GM12878 (cell line): ENCODE measurements at regions not wholly inside any gene's neighbourhood (a gene's known extent, or its start where the extent isn't known, plus 50 kb on each side); places are given as distances from the start of the nearest gene placed in this dataset.

Source experiments
- ATAC-seq: fragments of 200-7000 bp; cut with Tn5 transposase; 3 replicates; pipeline ENCODE4 v1.9.1; 2020; ENCODE audit warnings: mild to moderate bottlenecking, moderate library complexity
- BruUV-seq: library from RNA; stranded (reverse); fragments of 400-500 nt; replicated peaks from 2 replicates; lab custom pipeline; 2021; lab: Mats Ljungman, UMichigan
- CTCF ChIA-PET: fragments of 300-600 bp; sonication (Branson Sonifier 250); formaldehyde crosslinking; extraction: SDS; loops from one replicate; lab custom pipeline; 2021; ENCODE audit warnings: inconsistent platforms; lab: Yijun Ruan, JAX
- POLR2A ChIA-PET: fragments of 350-600 bp; formaldehyde crosslinking; extraction: SDS; loops from one replicate; lab custom pipeline; 2021; ENCODE audit warnings: inconsistent platforms; lab: Charles Lee
- RAD21 ChIA-PET: fragments of 300-600 bp; sonication (Branson Sonifier 250); formaldehyde crosslinking; loops from one replicate; lab custom pipeline; 2023; ENCODE audit warnings: antibody characterized with exemption; ENCODE audit not compliant: unreplicated experiment; lab: Charles Lee
- SMC1A ChIA-PET: fragments of 300-600 bp; sonication (Branson Sonifier 250); formaldehyde crosslinking; loops from one replicate; lab custom pipeline; 2023; ENCODE audit not compliant: unreplicated experiment, uncharacterized antibody; lab: Charles Lee
- DNase-seq: peaks from one replicate; pipeline ENCODE4 v3.0.0-alpha.2; 2011; ENCODE audit warnings: low read depth, low spot score
- FAIRE-seq: peaks from 3 replicates; lab custom pipeline; 2011; peaks lifted over from hg19 to GRCh38; lab: Jason Lieb, UNC
- H2AFZ ChIP-seq: 2 replicates; pipeline ENCODE4 v1.6.0; 2011; ENCODE audit warnings: low read depth, low read length, control low read depth; ENCODE audit not compliant: control insufficient read depth
- H3K27ac ChIP-seq: 2 replicates; pipeline ENCODE4 v1.5.1; 2011; ENCODE audit warnings: control low read depth; ENCODE audit not compliant: control insufficient read depth, insufficient read depth
- H3K27me3 ChIP-seq, 2 experiments: replicated peaks in 1 of 2; 2 replicates each; pipeline versions ENCODE4 v1.6.0 to v1.6.1; 2011; ENCODE audit warnings: low read length in 1 of 2; ENCODE audit not compliant: control insufficient read depth in 2 of 2, insufficient read depth in 2 of 2
- H3K36me3 ChIP-seq, 2 experiments: 2 replicates each; pipeline ENCODE4 v1.5.1; 2011; ENCODE audit warnings: low read length in 1 of 2; ENCODE audit not compliant: control insufficient read depth in 2 of 2, insufficient read depth in 2 of 2
- H3K4me1 ChIP-seq: 2 replicates; pipeline ENCODE4 v1.6.1; 2011; ENCODE audit warnings: mild to moderate bottlenecking, low read length, moderate library complexity, mixed read lengths; ENCODE audit not compliant: control insufficient read depth, insufficient read depth
- H3K4me2 ChIP-seq: 2 replicates; pipeline ENCODE4 v1.6.0; 2011; ENCODE audit warnings: control low read depth; ENCODE audit not compliant: control insufficient read depth, insufficient read depth
- H3K4me3 ChIP-seq: fragments of 200-600 bp; sonication (generic); 2 replicates; pipeline ENCODE4 v1.5.1; 2016
- H3K79me2 ChIP-seq: 2 replicates; pipeline ENCODE4 v1.6.0; 2011; ENCODE audit warnings: low read length; ENCODE audit not compliant: control insufficient read depth, insufficient read depth
- H3K9ac ChIP-seq: 2 replicates; pipeline ENCODE4 v1.8.0; 2011; ENCODE audit warnings: low read length, control low read depth, mixed read lengths; ENCODE audit not compliant: control insufficient read depth, insufficient read depth
- H3K9me3 ChIP-seq: replicated peaks from 3 replicates; pipeline ENCODE4 v1.5.1; 2011; ENCODE audit warnings: mild to moderate bottlenecking, low read length; ENCODE audit not compliant: control insufficient read depth, insufficient read depth
- H4K20me1 ChIP-seq: 2 replicates; pipeline ENCODE4 v1.6.0; 2011; ENCODE audit not compliant: control insufficient read depth, insufficient read depth
- ASH2L ChIP-seq: fragments of 300-600, 200-600 bp; sonication (generic); IDR thresholded peaks from 2 replicates; pipeline ENCODE4 v1.6.1; 2017; ENCODE audit warnings: low read depth, mild to moderate bottlenecking, borderline replicate concordance
- BMI1 ChIP-seq: fragments of 450-650 bp; IDR thresholded peaks from 2 replicates; pipeline ENCODE4 v1.6.1; 2016; ENCODE audit warnings: mild to moderate bottlenecking, moderate library complexity, borderline replicate concordance
- CREM ChIP-seq: IDR thresholded peaks from 2 replicates; pipeline ENCODE4 v1.6.1; 2014; ENCODE audit warnings: antibody characterized with exemption, low read depth
- EP300 ChIP-seq, 2 experiments: fragments of 150-350 bp in 1 of 2; IDR thresholded peaks; 2 replicates each; pipeline ENCODE4 v1.6.1; 2011 to 2012; ENCODE audit warnings: low read depth in 2 of 2, low read length in 2 of 2, borderline replicate concordance in 1 of 2, improper control_type of control experiment in 1 of 2, inconsistent platforms in 1 of 2; ENCODE audit not compliant: control insufficient read depth in 1 of 2
- FOXK2 ChIP-seq: fragments of 450-650 bp; IDR thresholded peaks from 2 replicates; pipeline ENCODE4 v1.6.1; 2017; ENCODE audit warnings: mild to moderate bottlenecking, moderate library complexity
- JUND ChIP-seq: IDR thresholded peaks from 2 replicates; pipeline ENCODE4 v1.6.1; 2012; ENCODE audit warnings: low read depth, mild to moderate bottlenecking, low read length, improper control_type of control experiment, moderate library complexity
- MEF2B ChIP-seq: fragments of 450-650 bp; IDR thresholded peaks from 2 replicates; pipeline ENCODE4 v1.6.1; 2018; ENCODE audit warnings: mild to moderate bottlenecking, moderate library complexity; ENCODE audit not compliant: partially characterized antibody, poor library complexity, severe bottlenecking
- MTA2 ChIP-seq: fragments of 450-650 bp; IDR thresholded peaks from 2 replicates; pipeline ENCODE4 v1.6.1; 2016; ENCODE audit warnings: low read depth, mild to moderate bottlenecking, moderate library complexity
- NFIC ChIP-seq: IDR thresholded peaks from 2 replicates; pipeline ENCODE4 v1.6.1; 2012; ENCODE audit warnings: low read depth, mild to moderate bottlenecking, inconsistent platforms, low read length, moderate library complexity
- PAX8 ChIP-seq: fragments of 450-650 bp; IDR thresholded peaks from 2 replicates; pipeline ENCODE4 v1.6.1; 2017; ENCODE audit warnings: mild to moderate bottlenecking, moderate library complexity
- SP1 ChIP-seq: IDR thresholded peaks from one replicate; pipeline ENCODE4 v1.6.1; 2011; ENCODE audit warnings: low read depth, low read length
- SRF ChIP-seq, 2 experiments: IDR thresholded peaks; 2 replicates each; pipeline ENCODE4 v1.6.1; 2011; ENCODE audit warnings: low read depth in 2 of 2, low read length in 2 of 2, mild to moderate bottlenecking in 1 of 2, moderate library complexity in 1 of 2
- YY1 ChIP-seq: IDR thresholded peaks from 2 replicates; pipeline ENCODE4 v1.6.1; 2011; ENCODE audit warnings: low read depth, mild to moderate bottlenecking, low read length
- ZBED1 ChIP-seq: IDR thresholded peaks from 2 replicates; pipeline ENCODE4 v1.6.1; 2016; ENCODE audit warnings: borderline replicate concordance
- ZNF207 ChIP-seq: fragments of 450-650 bp; IDR thresholded peaks from 2 replicates; pipeline ENCODE4 v1.6.1; 2014; ENCODE audit warnings: antibody characterized with exemption, mild to moderate bottlenecking, borderline replicate concordance
- WGBS: methylation state at CpG from one replicate; pipeline ENCODE4 v1.1.6; 2016; ENCODE audit warnings: low lambda C conversion rate; ENCODE audit not compliant: insufficient replicate concordance, insufficient coverage; ENCODE audit errors: missing lambda C conversion rate; 5-methylcytosine and 5-hydroxymethylcytosine counted together
- in situ Hi-C: fragments of 300-500 bp; cut with MboI; formaldehyde crosslinking; loops from 9 replicates; pipeline ENCODE4 v1.14.3; 2018; ENCODE audit warnings: mixed read lengths
- intact Hi-C: fragments of 100-400 bp; cut with micrococcal nuclease; formaldehyde crosslinking; loops from one replicate; pipeline ENCODE4 v1.14.2; 2022; ENCODE audit not compliant: unreplicated experiment
- TF ChIP-seq, protein P1 (sequence below): fragments of 150-350 bp; IDR thresholded peaks from 2 replicates; pipeline ENCODE4 v1.6.1; 2016; ENCODE audit warnings: low read depth, low read length
- TF ChIP-seq, protein P2 (sequence below): IDR thresholded peaks from 2 replicates; pipeline ENCODE4 v1.6.1; 2012; ENCODE audit warnings: low read depth, low read length, improper control_type of control experiment

DNA sequence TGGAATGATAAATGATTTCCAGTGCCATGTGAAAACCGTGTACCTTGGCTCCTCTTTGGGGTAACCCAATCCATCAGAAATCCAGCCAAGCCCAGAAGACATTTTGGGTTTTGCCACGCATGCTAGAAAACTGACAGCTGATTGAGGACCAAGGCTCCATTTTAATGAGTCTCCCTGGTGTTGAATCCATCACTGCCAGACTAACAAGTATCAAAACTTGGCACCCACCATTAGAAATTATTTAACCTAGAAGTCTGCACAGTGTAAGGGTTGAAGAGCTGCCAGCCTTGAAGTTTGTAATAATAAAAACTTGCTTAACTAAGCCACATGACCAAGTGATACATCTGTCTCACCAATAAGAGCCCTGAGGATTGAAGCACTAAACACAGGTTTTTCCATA, 369.9 kb downstream of the DNAH5 start:
- TF ChIP-seq MTA2 (no peak), ZNF207 (no peak), SP1 (no peak), NFIC (no peak), MEF2B (no peak), CREM (no peak), ZBED1 (no peak), EP300 (IDR thresholded peaks at IDR 0.05; ENCODE audit: borderline replicate concordance in 1 of 2, control insufficient read depth in 1 of 2, low read depth in 2 of 2, low read length in 2 of 2) (no peak), ASH2L (no peak), FOXK2 (no peak)
- Histone ChIP-seq H3K4me2 (no peak overlapping the region), H3K27me3 (no peaks in the 10 kb centered on the region), H4K20me1 (no peaks in the 10 kb centered on the region), H3K9ac (no peak overlapping the region), H3K79me2 (no peaks in the 10 kb centered on the region), H3K9me3 (no peaks in the 10 kb centered on the region), H3K27ac (no peak overlapping the region), H2AFZ (no peak overlapping the region), H3K4me1 (no peaks in the 10 kb centered on the region), H3K4me3 (no peak overlapping the region), H3K36me3 (no peaks in the 10 kb centered on the region)
- intact Hi-C loops = no loop called here
- CTCF ChIA-PET = no interaction called here
- 0% methylated on average over 2 of the region's 2 CpGs for WGBS
- SMC1A ChIA-PET = no interaction called here
- no peak for ATAC-seq
- no TSS peak for BruUV-seq
- RAD21 ChIA-PET = no interaction called here
- DNase-seq = no peak
- no peak for FAIRE-seq
- POLR2A ChIA-PET = no interaction called here
- in situ Hi-C loops = no loop called here

DNA sequence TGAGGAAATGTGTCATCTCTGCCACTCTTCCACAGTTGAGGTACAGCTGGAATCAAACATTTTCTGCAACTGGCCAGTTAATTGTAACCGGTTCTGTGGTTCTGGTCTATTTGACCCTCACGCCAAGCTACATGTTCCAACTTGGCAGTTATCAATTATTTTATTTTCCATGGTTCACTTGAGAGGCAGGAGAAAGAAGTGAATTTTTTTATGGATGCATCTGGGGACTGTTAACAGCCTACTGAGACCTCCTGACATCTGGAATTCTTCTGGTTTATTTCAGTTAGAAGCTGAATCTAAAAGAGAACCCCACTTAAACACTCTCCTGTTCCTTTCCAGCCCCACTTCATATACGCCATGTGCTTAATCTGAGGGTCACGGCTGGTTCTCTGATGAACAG, 372.3 kb downstream of the DNAH5 start:
- 4% methylated on average over 4 of the region's 4 CpGs for WGBS
- RAD21 ChIA-PET = no interaction called here
- ATAC-seq (no peak), FAIRE-seq (no peak), DNase-seq (no peak)
- Histone ChIP-seq H3K27me3 (no peaks in the 10 kb centered on the region), H3K9me3 (no peaks in the 10 kb centered on the region), H4K20me1 (no peaks in the 10 kb centered on the region), H3K27ac (no peak overlapping the region), H3K36me3 (no peaks in the 10 kb centered on the region), H3K4me3 (no peak overlapping the region), H3K79me2 (no peaks in the 10 kb centered on the region), H2AFZ (no peak overlapping the region), H3K4me2 (no peak overlapping the region), H3K9ac (no peak overlapping the region), H3K4me1 (no peaks in the 10 kb centered on the region)
- POLR2A ChIA-PET = no interaction called here
- in situ Hi-C loops = no loop called here
- BruUV-seq = no TSS peak
- CTCF ChIA-PET = no interaction called here
- intact Hi-C loops = no loop called here
- SMC1A ChIA-PET = no interaction called here
- TF ChIP-seq BMI1 = no peak
- TF ChIP-seq JUND = no peak
- TF ChIP-seq PAX8 = no peak
- TF ChIP-seq SRF (IDR thresholded peaks at IDR 0.05; ENCODE audit: low read depth in 2 of 2, low read length in 2 of 2) = no peak
- TF ChIP-seq, protein P1, sequence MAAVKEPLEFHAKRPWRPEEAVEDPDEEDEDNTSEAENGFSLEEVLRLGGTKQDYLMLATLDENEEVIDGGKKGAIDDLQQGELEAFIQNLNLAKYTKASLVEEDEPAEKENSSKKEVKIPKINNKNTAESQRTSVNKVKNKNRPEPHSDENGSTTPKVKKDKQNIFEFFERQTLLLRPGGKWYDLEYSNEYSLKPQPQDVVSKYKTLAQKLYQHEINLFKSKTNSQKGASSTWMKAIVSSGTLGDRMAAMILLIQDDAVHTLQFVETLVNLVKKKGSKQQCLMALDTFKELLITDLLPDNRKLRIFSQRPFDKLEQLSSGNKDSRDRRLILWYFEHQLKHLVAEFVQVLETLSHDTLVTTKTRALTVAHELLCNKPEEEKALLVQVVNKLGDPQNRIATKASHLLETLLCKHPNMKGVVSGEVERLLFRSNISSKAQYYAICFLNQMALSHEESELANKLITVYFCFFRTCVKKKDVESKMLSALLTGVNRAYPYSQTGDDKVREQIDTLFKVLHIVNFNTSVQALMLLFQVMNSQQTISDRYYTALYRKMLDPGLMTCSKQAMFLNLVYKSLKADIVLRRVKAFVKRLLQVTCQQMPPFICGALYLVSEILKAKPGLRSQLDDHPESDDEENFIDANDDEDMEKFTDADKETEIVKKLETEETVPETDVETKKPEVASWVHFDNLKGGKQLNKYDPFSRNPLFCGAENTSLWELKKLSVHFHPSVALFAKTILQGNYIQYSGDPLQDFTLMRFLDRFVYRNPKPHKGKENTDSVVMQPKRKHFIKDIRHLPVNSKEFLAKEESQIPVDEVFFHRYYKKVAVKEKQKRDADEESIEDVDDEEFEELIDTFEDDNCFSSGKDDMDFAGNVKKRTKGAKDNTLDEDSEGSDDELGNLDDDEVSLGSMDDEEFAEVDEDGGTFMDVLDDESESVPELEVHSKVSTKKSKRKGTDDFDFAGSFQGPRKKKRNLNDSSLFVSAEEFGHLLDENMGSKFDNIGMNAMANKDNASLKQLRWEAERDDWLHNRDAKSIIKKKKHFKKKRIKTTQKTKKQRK = no peak
- TF ChIP-seq, protein P2, sequence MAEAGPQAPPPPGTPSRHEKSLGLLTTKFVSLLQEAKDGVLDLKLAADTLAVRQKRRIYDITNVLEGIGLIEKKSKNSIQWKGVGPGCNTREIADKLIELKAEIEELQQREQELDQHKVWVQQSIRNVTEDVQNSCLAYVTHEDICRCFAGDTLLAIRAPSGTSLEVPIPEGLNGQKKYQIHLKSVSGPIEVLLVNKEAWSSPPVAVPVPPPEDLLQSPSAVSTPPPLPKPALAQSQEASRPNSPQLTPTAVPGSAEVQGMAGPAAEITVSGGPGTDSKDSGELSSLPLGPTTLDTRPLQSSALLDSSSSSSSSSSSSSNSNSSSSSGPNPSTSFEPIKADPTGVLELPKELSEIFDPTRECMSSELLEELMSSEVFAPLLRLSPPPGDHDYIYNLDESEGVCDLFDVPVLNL = no peak
- no peak for TF ChIP-seq YY1
- TF ChIP-seq ASH2L = no peak
